ENCODE measurements at regions not wholly inside any gene's neighbourhood (a gene's known extent, or its start where the extent isn't known, plus 50 kb on each side); places are given as distances from the start of the nearest gene placed in this dataset.

- Histone ChIP-seq H3K27ac (ENCODE audit: low read length) (no peak overlapping the region), H3K36me3 (ENCODE audit: control insufficient read depth, insufficient read depth, low read length) (no peaks in the 10 kb centered on the region), H3K27me3 (ENCODE audit: control insufficient read depth, insufficient read depth, low read length) (no peaks in the 10 kb centered on the region), H3K9me3 (ENCODE audit: control insufficient read depth, insufficient read depth, low read depth, low read length) (no peaks in the 10 kb centered on the region), H3K4me3 (ENCODE audit: low read depth in 2 of 2, low read length in 2 of 2) (no peak overlapping the region), H3K4me1 (ENCODE audit: control insufficient read depth, insufficient read depth, low read length) (no peaks in the 10 kb centered on the region)
- intact Hi-C loops (cut with micrococcal nuclease; ENCODE audit: unreplicated experiment) (no loop called here), in situ Hi-C loops (cut with HindIII; ENCODE audit: low pct_unique_long_range_greater_than_20kb, low sequenced_read_pairs) (no loop called here)
- DNase-seq (ENCODE audit: low read depth, low spot score): no peak
- CTCF ChIA-PET: no interaction called here
- ATAC-seq: no peak
- no TSS peak for BruUV-seq (replicated peaks)
- POLR2A ChIA-PET: no interaction called here
- TF ChIP-seq TCF7L2 (IDR thresholded peaks at IDR 0.05; ENCODE audit: low read depth, low read length) (no peak), REST (IDR thresholded peaks at IDR 0.05; ENCODE audit: insufficient read depth in 1 of 2, low read depth in 2 of 2, low read length in 1 of 2) (no peak), POLR2AphosphoS5 (IDR thresholded peaks at IDR 0.05; ENCODE audit: low read depth, low read length) (no peak), CTCF (IDR thresholded peaks at IDR 0.05) (no peak), SIN3A (IDR thresholded peaks at IDR 0.05; ENCODE audit: borderline replicate concordance, insufficient read depth, low read depth, low read length) (no peak)
Observed at GRCh38 chr20:60131375-60131774, 173.2 kb downstream of the CDH26 start.

GRCh38 chr20:60132162-60132826 is 174.1 kb downstream of the CDH26 start:
- DNase-seq (ENCODE audit: low read depth, low spot score) (no peak), ATAC-seq (no peak)
- no peaks in the 10 kb centered on the region for H3K27me3 ChIP-seq (ENCODE audit: control insufficient read depth, insufficient read depth, low read length)
- no peaks in the 10 kb centered on the region for H3K4me1 ChIP-seq (ENCODE audit: control insufficient read depth, insufficient read depth, low read length)
- BruUV-seq (replicated peaks): no TSS peak
- intact Hi-C loops (cut with micrococcal nuclease; ENCODE audit: unreplicated experiment): no loop called here
- TF ChIP-seq REST (IDR thresholded peaks at IDR 0.05; ENCODE audit: insufficient read depth in 1 of 2, low read depth in 2 of 2, low read length in 1 of 2) (no peak), CTCF (IDR thresholded peaks at IDR 0.05) (no peak), POLR2AphosphoS5 (IDR thresholded peaks at IDR 0.05; ENCODE audit: low read depth, low read length) (no peak)
- no peaks in the 10 kb centered on the region for H3K36me3 ChIP-seq (ENCODE audit: control insufficient read depth, insufficient read depth, low read length)
- ChIA-PET POLR2A (no interaction called here), CTCF (no interaction called here)
- in situ Hi-C loops (cut with HindIII; ENCODE audit: low pct_unique_long_range_greater_than_20kb, low sequenced_read_pairs): no loop called here
- no peaks in the 10 kb centered on the region for H3K9me3 ChIP-seq (ENCODE audit: control insufficient read depth, insufficient read depth, low read depth, low read length)
- H3K4me3 ChIP-seq (ENCODE audit: low read depth in 2 of 2, low read length in 2 of 2): no peak overlapping the region
- H3K27ac ChIP-seq (ENCODE audit: low read length): no peak overlapping the region

Data from Panc1 (cell line).